SKM-1 treated with dmso at 0.1 percent for 144 hours (cell line): ENCODE measurements at regions not wholly inside any gene's neighbourhood (a gene's known extent, or its start where the extent isn't known, plus 50 kb on each side); places are given as distances from the start of the nearest gene placed in this dataset.
A peak's percentile ranks its signal among the peaks of the same experiment; 100 is the strongest.
"Not testable (repeated sequence)": the region's sequence is repeated elsewhere in the genome, so short reads cannot be mapped to it uniquely, and the experiment has no call there.

Experiments
- DNase-seq: peaks from one replicate; lab custom pipeline; 2025; ENCODE audit not compliant: unreplicated experiment; lab: John Stamatoyannopoulos, UW

GRCh38 chrX:110511238-110511637 is 152.6 kb downstream of the RTL9 start:
- no peak for DNase-seq

DNA sequence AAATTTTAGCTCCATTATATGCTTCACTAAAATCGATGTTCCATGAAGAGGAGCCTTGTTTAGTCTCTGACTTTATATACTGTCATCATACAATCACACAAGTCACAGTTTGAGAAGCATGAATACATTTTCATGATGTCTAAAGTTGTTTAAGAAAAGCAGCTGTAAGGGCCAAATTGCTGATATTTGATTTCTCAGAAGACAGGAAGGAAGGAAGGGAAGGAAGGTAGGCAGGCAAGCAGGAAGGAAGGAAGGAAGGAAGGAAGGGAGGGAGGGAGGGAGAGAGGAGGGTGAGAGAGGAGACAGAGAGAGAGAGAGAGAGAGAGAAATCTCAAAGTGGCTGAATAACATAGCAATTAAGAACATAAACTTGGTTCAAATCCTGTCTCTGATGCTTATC is 153.7 kb downstream of the RTL9 start:
- DNase-seq, result no peak

DNA sequence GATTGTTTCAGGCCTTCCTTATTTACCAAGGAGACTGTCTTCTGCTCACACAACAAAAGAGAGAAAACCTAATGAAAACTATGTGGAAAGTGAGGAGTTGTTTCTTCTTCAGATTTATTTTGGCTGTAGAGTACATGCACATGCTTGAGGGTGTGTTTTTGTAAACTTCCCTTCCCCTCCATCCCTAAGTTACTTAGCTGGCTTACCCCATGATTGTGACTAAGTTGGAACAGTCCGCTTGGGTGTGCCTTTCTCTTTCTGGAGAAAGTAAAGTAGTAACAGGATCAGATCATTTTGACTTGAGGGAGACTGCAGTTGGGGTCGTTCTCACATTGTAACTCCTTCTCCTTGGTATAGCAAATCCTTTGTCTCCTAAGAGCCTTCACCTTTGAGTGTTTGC is 155.9 kb downstream of the RTL9 start:
- no peak for DNase-seq

GRCh38 chrX:110519501-110519900 is 160.9 kb downstream of the RTL9 start:
- no peak for DNase-seq

DNA sequence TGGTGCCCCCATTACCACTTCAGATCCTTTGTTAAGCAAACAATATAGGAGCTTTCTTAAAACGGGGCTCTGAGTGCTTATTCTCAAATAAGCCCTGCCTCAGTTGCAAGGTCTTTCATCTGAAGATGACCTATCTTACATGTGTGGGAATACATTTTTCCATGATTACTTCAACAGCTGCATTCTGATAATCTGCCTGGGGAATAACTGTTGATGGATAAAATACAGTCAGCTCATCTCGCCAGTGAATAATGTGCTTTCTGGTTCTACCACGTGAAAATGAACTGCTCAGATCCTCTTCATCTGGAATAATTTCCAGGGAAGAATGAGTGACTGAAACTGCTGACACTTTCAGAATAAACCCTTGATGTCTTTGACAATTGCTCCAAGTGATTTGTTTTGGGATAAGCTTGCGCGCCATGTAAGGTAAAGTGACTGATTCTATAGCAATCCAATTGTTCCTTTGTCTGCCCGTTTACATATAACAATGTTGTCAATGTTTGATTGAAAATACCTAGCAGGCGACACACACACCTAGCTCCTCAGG is 161.3 kb downstream of the RTL9 start:
- DNase-seq, result no peak

DNA sequence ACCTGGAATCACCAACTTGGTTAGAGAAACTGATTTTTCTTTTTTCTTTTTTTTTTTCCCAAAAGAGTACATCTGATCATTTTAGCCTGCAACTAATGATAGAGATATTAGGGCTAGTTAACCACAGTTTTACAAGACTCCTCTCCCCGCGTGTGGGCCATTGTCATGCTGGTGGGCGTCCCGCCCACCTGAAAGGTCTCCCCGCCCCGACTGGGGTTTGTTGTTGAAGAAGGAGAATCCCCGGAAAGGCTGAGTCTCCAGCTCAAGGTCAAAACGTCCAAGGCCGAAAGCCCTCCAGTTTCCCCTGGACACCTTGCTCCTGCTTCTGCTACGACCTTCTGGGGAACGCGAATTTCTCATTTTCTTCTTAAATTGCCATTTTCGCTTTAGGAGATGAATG is 162.0 kb downstream of the RTL9 start:
- DNase-seq, result not testable (repeated sequence)

- no peak for DNase-seq
Measured at GRCh38 chrX:110531873-110532580, 173.4 kb downstream of the RTL9 start.

DNA sequence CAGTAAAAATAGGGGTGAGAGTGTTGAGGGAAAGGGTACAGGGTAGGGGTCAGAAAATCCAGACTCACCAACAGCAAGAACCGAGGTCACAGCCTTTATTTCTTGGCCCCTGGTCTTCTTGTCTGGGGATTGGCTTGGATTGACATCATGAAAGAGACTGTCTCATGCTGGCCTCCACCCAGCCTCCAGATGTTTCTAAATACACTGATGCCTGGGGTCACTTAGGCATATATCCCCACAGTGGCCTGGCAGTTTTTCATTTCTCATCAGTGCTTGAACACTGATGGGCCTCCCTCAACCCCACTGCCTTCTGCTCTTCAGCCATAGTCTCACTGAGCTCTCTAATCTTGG is 173.9 kb downstream of the RTL9 start:
- no peak for DNase-seq

DNA sequence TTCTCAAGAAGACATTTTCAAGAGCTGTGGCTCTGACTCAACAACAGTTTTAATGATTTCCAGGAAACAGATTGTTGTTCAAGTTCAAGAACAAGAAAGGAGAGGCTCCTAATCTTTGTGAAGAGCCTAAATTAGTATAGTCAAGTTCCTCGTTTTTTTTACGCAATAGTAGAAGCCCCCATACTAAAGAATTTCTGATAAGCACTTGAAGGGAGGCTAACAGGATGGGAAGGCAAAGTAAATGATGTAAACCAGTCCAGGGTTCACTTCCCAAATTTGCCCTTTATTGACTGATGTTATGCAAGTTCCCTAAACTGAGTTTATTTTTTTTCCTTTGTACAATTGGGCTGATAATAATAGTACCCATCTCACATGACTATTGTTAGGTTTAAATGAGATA is 178.2 kb downstream of the RTL9 start:
- DNase-seq, result peak; percentile 61

DNA sequence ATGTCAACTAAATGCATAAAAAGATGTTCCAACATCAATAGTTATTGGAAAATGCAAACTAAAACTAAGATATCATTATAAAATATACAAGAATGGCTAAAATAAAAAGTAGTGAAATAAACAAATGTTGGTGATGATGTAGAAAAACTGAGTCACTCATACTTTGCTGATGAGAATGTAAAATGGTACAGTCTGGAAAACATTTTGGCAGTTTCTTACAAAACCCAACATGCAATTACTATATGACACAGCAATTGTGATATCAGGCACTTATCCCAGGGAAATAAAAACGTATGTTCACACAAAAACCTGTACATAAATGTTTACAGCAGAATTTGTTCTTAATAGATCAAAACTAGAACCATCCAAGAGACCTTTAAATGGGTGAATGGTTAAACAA is 182.6 kb downstream of the RTL9 start:
- no peak for DNase-seq

- not testable (repeated sequence) for DNase-seq
Measured at GRCh38 chrX:110550854-110551253, 192.2 kb downstream of the RTL9 start.

DNA sequence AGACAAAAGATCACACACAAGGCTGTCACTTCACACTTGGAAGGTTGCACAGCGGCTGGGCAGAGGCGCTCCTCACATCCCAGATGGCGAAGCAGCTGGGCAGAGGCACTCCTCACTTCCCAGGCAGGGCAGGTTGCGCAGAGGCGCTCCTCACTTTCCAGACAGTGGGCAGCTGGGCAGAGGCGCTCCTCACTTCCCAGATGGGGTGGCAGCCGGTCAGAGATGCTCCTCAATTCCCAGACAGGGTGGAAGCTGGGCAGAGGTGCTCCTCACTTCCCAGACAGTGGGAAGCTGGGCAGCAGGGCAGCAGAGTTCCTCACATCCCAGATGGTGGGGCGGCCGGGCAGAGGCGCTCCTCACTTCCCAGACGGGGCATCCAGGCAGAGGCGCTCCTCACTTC is 199.2 kb downstream of the RTL9 start:
- DNase-seq, result no peak

- no peak for DNase-seq
Measured at GRCh38 chrX:110558406-110558805, 199.8 kb downstream of the RTL9 start.

- DNase-seq, result no peak
Measured at GRCh38 chrX:110561034-110561433, 202.4 kb downstream of the RTL9 start.

GRCh38 chrX:110563282-110563681 is 204.6 kb downstream of the RTL9 start:
- no peak for DNase-seq

DNA sequence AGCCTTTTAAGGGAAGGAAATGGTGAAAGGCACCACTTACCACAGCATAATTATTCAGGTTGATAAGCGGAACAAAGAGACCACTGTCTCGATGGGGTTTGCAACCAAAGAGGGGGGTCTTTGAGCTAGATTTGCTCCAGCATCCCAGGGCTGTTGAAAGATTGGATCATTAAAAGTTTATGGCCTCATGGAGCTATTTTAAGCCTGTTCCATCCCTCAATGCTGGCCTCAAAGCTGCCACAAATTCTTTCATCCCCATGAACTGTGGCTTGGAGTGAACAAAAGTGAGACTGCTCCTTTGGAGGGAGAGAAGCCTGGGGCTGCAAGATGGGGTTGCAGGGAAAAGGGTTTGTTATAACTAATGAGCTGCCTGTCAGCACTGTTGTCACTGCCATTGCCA is 209.8 kb downstream of the RTL9 start:
- DNase-seq, result no peak

DNA sequence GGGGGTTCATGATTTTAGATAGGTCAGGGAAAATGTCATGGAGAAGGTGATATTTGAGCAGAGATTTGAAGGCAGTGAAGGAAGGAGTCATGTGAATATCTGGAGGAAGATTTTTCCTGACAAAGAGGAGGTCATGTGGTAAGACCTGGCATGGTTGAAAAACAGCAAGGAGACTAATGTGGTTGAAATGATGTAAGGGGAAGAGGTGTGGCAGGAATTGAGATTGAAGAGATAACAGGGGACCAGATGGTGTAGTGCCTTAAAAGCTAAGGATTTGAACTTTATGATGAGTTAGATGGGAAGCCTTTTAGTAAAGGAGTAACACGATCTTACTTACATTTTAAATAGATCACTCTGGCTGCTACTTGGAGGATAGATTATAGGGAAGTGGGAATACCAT is 210.9 kb downstream of the RTL9 start:
- no peak for DNase-seq

DNA sequence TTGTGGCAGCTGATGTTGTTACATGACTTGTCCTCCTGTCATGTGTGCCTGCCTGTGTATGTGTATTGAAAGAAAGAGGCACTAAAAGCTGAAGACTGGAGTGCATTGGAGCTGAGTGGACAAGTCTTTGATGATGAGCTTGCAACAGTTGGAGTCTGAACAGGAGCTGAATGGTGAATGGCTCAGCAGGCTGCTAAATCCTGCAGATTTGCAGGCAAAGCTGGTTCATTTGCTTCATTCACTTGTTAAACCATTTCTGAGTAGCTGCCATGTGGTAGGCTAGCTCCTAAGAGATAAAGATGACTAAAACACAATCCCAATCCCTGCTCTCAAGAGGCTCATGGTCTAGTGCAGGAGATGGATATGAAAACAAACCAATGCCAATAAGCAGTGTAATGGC is 217.3 kb downstream of the CHRDL1 start:
- DNase-seq, result no peak

DNA sequence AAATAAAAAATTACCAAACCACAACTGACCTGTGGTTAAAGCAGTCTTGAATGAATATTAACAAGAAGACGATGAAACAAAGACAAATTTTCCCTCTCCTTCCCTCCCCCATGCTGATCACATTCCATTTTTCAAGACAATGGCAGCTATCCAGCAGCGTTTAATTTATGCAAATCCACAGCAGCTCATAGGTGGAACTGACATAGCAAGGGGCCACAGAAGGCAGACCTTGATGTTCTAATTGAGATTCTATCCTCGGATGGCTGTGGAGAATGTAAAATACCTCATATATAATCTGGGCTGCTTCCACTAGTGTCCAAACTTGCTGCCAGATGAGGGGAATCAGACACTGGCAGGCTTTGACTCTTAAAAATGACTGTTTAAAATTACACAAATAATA is 211.5 kb downstream of the CHRDL1 start:
- DNase-seq, result no peak

- no peak for DNase-seq
Measured at GRCh38 chrX:110588164-110588563, 207.5 kb downstream of the CHRDL1 start.

- no peak for DNase-seq
Measured at GRCh38 chrX:110588853-110589252, 206.8 kb downstream of the CHRDL1 start.

- no peak for DNase-seq
Measured at GRCh38 chrX:110600745-110601310, 194.8 kb downstream of the CHRDL1 start.

GRCh38 chrX:110614596-110614995 is 181.0 kb downstream of the CHRDL1 start:
- DNase-seq, result no peak
